ENCODE measurements at regions not wholly inside any gene's neighbourhood (a gene's known extent, or its start where the extent isn't known, plus 50 kb on each side); places are given as distances from the start of the nearest gene placed in this dataset.
"Not testable (repeated sequence)": the region's sequence is repeated elsewhere in the genome, so short reads cannot be mapped to it uniquely, and the experiment has no call there.

- Histone ChIP-seq H3K27ac (no peak overlapping the region), H3K27me3 (no peaks in the 10 kb centered on the region), H3K9me3 (no peaks in the 10 kb centered on the region), H3K4me3 (replicated peaks in 1 of 3) (no peak overlapping the region), H3K4me1 (no peaks in the 10 kb centered on the region), H3K36me3 (no peaks in the 10 kb centered on the region)
- TF ChIP-seq CTCF (IDR thresholded peaks at IDR 0.05) (no peak), POLR2A (IDR thresholded peaks at IDR 0.05) (no peak)
- intact Hi-C loops (cut with DNase I), result no loop called here
- DNase-seq, result no peak
- WGBS, 2 donors, result 54 to 82% methylated on average over 5 to 8 of the region's 8 CpGs
Observed at GRCh38 chr12:34406996-34407300, 384.7 kb downstream of the ALG10 start.

DNA sequence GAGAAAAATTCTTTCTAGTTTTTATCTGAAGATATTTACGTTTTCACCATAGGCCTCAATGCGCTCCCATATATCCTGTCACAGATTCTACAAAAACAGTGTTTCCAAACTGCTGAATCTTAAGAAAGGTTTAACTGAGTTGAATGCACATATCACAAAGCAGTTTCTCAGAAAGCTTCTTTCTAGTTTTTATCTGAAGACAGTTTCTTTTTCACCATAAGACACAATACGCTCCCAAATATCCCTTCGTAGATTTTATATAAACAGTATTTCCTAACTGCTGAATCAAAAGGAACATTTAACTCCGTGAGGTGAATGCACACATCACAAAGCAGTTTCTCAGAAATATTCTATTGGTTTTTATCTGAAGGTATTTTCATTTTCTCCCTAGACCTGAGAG lies 385.5 kb downstream of the ALG10 start:
- Histone ChIP-seq H3K4me3 (replicated peaks in 1 of 3) (no peak overlapping the region), H3K36me3 (no peaks in the 10 kb centered on the region), H3K27me3 (no peaks in the 10 kb centered on the region), H3K9me3 (no peaks in the 10 kb centered on the region), H3K4me1 (no peaks in the 10 kb centered on the region), H3K27ac (no peak overlapping the region)
- TF ChIP-seq POLR2A (IDR thresholded peaks at IDR 0.05), result no peak
- no peak for TF ChIP-seq CTCF (IDR thresholded peaks at IDR 0.05)
- 81 to 84% methylated on average over 5 of the region's 5 CpGs for WGBS, 2 donors
- intact Hi-C loops (cut with DNase I), result no loop called here
- DNase-seq, result no peak

GRCh38 chr12:34431509-34431908 lies 409.2 kb downstream of the ALG10 start:
- H3K27ac ChIP-seq; H3K9me3 ChIP-seq; H3K27me3 ChIP-seq; H3K36me3 ChIP-seq; H3K4me1 ChIP-seq; intact Hi-C loops (cut with DNase I); DNase-seq; H3K4me3 ChIP-seq (replicated peaks in 1 of 3): not testable (repeated sequence)
- 63 to 71% methylated on average over 4 of the region's 4 CpGs for WGBS, 2 donors

Small RNA genes lying in the stretch of these regions (small RNA-seq; reads per million reads assigned to genes)
- gene RNA5SP357, result 1.9 reads per million, percentile 54 among the genes with 10 or more reads in this experiment

All from thyroid gland (tissue), 4 donors.